ENCODE measurements at regions not wholly inside any gene's neighbourhood (a gene's known extent, or its start where the extent isn't known, plus 50 kb on each side); places are given as distances from the start of the nearest gene placed in this dataset.

DNA sequence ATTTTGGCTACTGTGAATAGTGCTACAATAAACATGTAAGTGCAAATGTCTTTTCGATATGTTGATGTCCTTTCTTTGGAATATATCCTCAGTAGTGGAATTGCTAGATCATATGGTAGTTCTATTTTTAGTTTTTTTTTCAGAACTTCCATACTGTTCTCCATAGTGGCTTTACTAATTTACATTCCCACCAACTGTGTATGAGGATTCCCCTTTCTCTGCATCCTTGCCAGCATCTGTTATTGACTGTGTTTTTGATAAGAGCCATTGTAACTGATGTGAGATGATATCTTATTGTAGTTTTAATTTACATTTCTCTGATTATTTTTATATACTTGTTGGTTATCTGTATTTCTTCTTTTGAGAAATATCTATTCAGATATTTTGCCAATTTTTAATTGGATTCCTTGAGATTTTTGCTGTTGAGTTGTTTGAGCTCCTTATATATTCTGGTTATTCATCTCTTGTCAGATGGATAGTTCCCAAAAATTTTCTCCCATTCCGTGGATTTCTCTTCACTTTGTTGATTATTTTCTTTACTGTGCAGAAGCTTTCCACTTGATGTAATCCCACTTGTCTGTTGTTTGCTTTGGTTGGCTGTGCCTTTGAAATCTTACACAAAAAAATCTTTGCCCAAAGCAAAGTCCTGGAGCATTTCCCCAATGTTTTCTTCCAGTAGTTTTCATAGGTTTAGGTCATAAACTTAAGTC is 532.3 kb downstream of the PID1 start:
- WGBS, 2 donors (ENCODE audit: extremely low coverage in 2 of 2, insufficient read length in 2 of 2, insufficient replicate concordance in 1 of 2), result no CpG with 5 or more reads among the region's 2 CpGs

DNA sequence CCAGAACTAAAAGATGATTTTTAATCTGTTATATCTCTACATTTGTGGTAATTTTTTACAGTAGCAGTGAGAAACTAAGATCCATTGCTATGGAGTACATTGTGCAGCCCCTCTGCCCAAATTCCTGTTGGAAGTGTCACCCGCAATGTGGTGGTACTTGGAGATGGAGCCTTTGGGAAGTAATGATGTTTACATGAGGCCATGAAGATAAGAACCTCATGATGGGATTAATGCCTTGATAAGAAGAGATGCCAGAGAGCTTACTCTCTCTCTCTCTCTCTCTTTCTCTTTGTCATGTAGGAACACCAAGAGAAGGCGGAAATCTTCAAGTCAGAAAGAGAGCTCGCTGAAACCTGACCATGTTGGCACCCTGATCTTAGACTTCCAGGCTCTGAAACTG is 535.4 kb downstream of the PID1 start:
- no peak overlapping the region for H2BK5ac ChIP-seq (ENCODE audit: low read length)
- H3K4me1 ChIP-seq (ENCODE audit: control insufficient read depth in 2 of 2, insufficient read depth in 1 of 2, low read depth in 1 of 2, low read length in 2 of 2), result no peaks in the 10 kb centered on the region
- no peak overlapping the region for H2BK15ac ChIP-seq (ENCODE audit: low read length)
- no peak for DNase-seq (ENCODE audit: low spot score)
- H3K23ac ChIP-seq (ENCODE audit: low read depth, low read length, poor library complexity), result no peak overlapping the region
- no peak overlapping the region for H2BK12ac ChIP-seq (ENCODE audit: low read length)
- no peak overlapping the region for H3K4me2 ChIP-seq (ENCODE audit: insufficient read depth, low read length, poor library complexity, severe bottlenecking)
- H4K91ac ChIP-seq (ENCODE audit: low read depth, low read length, poor library complexity), result no peak overlapping the region
- H3K14ac ChIP-seq (ENCODE audit: low read length), result no peak overlapping the region
- no peak overlapping the region for H3K4me3 ChIP-seq (ENCODE audit: low read length in 2 of 2)
- no peak overlapping the region for H3K18ac ChIP-seq (ENCODE audit: low read length)
- no peaks in the 10 kb centered on the region for H3K36me3 ChIP-seq (replicated peaks in 1 of 2; ENCODE audit: control insufficient read depth in 2 of 2, insufficient read depth in 2 of 2, low read length in 2 of 2)
- no peaks in the 10 kb centered on the region for H3K9me3 ChIP-seq (replicated peaks in 1 of 2; ENCODE audit: control insufficient read depth in 2 of 2, insufficient read depth in 1 of 2, low read depth in 1 of 2, low read length in 2 of 2)
- no peak overlapping the region for H2AK5ac ChIP-seq (ENCODE audit: low read depth, low read length)
- H3K9ac ChIP-seq (ENCODE audit: low read depth, low read length, poor library complexity), result no peak overlapping the region
- no peak overlapping the region for H2AFZ ChIP-seq (ENCODE audit: low read length)
- H4K8ac ChIP-seq (ENCODE audit: low read depth, low read length), result no peak overlapping the region
- no peak overlapping the region for H3K4ac ChIP-seq (ENCODE audit: low read length)
- no peaks in the 10 kb centered on the region for H3K27me3 ChIP-seq (ENCODE audit: control insufficient read depth in 3 of 3, insufficient read depth in 3 of 3, low read depth in 1 of 3, low read length in 3 of 3)
- WGBS, 2 donors (ENCODE audit: extremely low coverage in 2 of 2, insufficient read length in 2 of 2, insufficient replicate concordance in 1 of 2), result no CpG with 5 or more reads among the region's 3 CpGs
- H2BK120ac ChIP-seq (ENCODE audit: low read depth, low read length), result no peak overlapping the region
- H3K79me1 ChIP-seq (ENCODE audit: low read depth, low read length), result no peaks in the 10 kb centered on the region
- H3K27ac ChIP-seq (replicated peaks; ENCODE audit: low read length), result no peak overlapping the region

More for the DNA sequence above, 532.3 kb downstream of the PID1 start:
- no peak overlapping the region for H3K18ac ChIP-seq (ENCODE audit: low read length)
- no peak overlapping the region for H4K8ac ChIP-seq (ENCODE audit: low read depth, low read length)
- H2BK5ac ChIP-seq (ENCODE audit: low read length), result no peak overlapping the region
- no peaks in the 10 kb centered on the region for H3K27me3 ChIP-seq (ENCODE audit: control insufficient read depth in 3 of 3, insufficient read depth in 3 of 3, low read depth in 1 of 3, low read length in 3 of 3)
- H3K4me3 ChIP-seq (ENCODE audit: low read length in 2 of 2), result no peak overlapping the region
- no peak overlapping the region for H2BK15ac ChIP-seq (ENCODE audit: low read length)
- H3K4me2 ChIP-seq (ENCODE audit: insufficient read depth, low read length, poor library complexity, severe bottlenecking), result no peak overlapping the region
- no peak overlapping the region for H2AK5ac ChIP-seq (ENCODE audit: low read depth, low read length)
- H3K9ac ChIP-seq (ENCODE audit: low read depth, low read length, poor library complexity), result no peak overlapping the region
- H2AFZ ChIP-seq (ENCODE audit: low read length), result no peak overlapping the region
- H2BK120ac ChIP-seq (ENCODE audit: low read depth, low read length), result no peak overlapping the region
- no peaks in the 10 kb centered on the region for H3K4me1 ChIP-seq (ENCODE audit: control insufficient read depth in 2 of 2, insufficient read depth in 1 of 2, low read depth in 1 of 2, low read length in 2 of 2)
- H3K14ac ChIP-seq (ENCODE audit: low read length), result no peak overlapping the region
- H4K91ac ChIP-seq (ENCODE audit: low read depth, low read length, poor library complexity), result no peak overlapping the region
- no peaks in the 10 kb centered on the region for H3K9me3 ChIP-seq (replicated peaks in 1 of 2; ENCODE audit: control insufficient read depth in 2 of 2, insufficient read depth in 1 of 2, low read depth in 1 of 2, low read length in 2 of 2)
- no peak overlapping the region for H3K27ac ChIP-seq (replicated peaks; ENCODE audit: low read length)
- DNase-seq (ENCODE audit: low spot score), result no peak
- no peaks in the 10 kb centered on the region for H3K36me3 ChIP-seq (replicated peaks in 1 of 2; ENCODE audit: control insufficient read depth in 2 of 2, insufficient read depth in 2 of 2, low read length in 2 of 2)
- H3K23ac ChIP-seq (ENCODE audit: low read depth, low read length, poor library complexity), result no peak overlapping the region
- H3K79me1 ChIP-seq (ENCODE audit: low read depth, low read length), result no peaks in the 10 kb centered on the region
- H2BK12ac ChIP-seq (ENCODE audit: low read length), result no peak overlapping the region
- H3K4ac ChIP-seq (ENCODE audit: low read length), result no peak overlapping the region

DNA sequence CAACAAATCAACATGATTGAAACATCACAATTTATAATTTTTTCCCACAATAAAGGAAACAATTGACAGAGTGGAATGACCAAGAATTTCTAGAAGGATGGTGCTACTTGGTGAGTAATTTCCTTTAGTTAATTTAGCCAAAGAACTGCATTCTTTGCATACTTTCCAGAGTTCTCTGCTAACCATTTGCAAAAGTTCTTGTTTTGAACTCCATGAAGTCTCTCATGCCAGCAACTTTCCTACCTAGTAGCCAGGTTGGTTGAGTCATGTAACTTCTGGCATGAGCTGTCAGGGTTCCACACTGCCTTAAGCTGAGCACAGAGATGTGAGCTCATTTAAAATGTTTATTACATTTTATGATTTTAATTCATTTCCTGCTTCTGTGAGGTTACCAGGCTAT is 539.6 kb downstream of the PID1 start:
- Histone ChIP-seq H3K4me3 (ENCODE audit: low read length in 2 of 2) (no peak overlapping the region), H3K23ac (ENCODE audit: low read depth, low read length, poor library complexity) (no peak overlapping the region), H3K9ac (ENCODE audit: low read depth, low read length, poor library complexity) (no peak overlapping the region), H3K4me1 (ENCODE audit: control insufficient read depth in 2 of 2, insufficient read depth in 1 of 2, low read depth in 1 of 2, low read length in 2 of 2) (no peaks in the 10 kb centered on the region), H3K14ac (ENCODE audit: low read length) (no peak overlapping the region), H3K4ac (ENCODE audit: low read length) (no peak overlapping the region), H3K9me3 (replicated peaks in 1 of 2; ENCODE audit: control insufficient read depth in 2 of 2, insufficient read depth in 1 of 2, low read depth in 1 of 2, low read length in 2 of 2) (no peaks in the 10 kb centered on the region), H2AFZ (ENCODE audit: low read length) (no peak overlapping the region), H4K91ac (ENCODE audit: low read depth, low read length, poor library complexity) (no peak overlapping the region), H4K8ac (ENCODE audit: low read depth, low read length) (no peak overlapping the region), H3K4me2 (ENCODE audit: insufficient read depth, low read length, poor library complexity, severe bottlenecking) (no peak overlapping the region), H3K36me3 (replicated peaks in 1 of 2; ENCODE audit: control insufficient read depth in 2 of 2, insufficient read depth in 2 of 2, low read length in 2 of 2) (no peaks in the 10 kb centered on the region), H3K27ac (replicated peaks; ENCODE audit: low read length) (no peak overlapping the region), H3K27me3 (ENCODE audit: control insufficient read depth in 3 of 3, insufficient read depth in 3 of 3, low read depth in 1 of 3, low read length in 3 of 3) (no peaks in the 10 kb centered on the region), H2BK5ac (ENCODE audit: low read length) (no peak overlapping the region), H2BK15ac (ENCODE audit: low read length) (no peak overlapping the region), H3K79me1 (ENCODE audit: low read depth, low read length) (no peaks in the 10 kb centered on the region), H2BK12ac (ENCODE audit: low read length) (no peak overlapping the region), H3K18ac (ENCODE audit: low read length) (no peak overlapping the region), H2AK5ac (ENCODE audit: low read depth, low read length) (no peak overlapping the region), H2BK120ac (ENCODE audit: low read depth, low read length) (no peak overlapping the region)
- DNase-seq (ENCODE audit: low spot score), result no peak

DNA sequence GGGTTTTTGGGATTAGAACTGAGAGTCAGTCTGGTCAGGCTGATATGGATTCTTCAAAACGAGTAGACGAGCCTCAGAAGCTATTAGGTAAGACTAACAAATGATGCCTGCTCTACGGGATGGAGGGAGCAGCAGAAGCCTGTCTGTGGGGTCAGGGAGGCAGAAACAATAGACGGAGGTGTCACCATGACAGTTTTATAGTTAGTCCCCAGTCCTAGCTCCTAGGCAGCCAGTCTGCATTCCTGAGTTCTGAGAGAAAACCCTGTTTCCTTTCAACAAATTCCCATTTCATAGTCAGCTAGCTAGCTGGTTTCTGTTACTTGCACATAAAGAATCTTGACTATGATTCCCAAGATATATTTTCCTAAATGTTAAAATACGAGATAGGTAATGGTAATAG is 542.1 kb downstream of the PID1 start:
- Histone ChIP-seq H3K9me3 (replicated peaks in 1 of 2; ENCODE audit: control insufficient read depth in 2 of 2, insufficient read depth in 1 of 2, low read depth in 1 of 2, low read length in 2 of 2) (no peaks in the 10 kb centered on the region), H3K9ac (ENCODE audit: low read depth, low read length, poor library complexity) (no peak overlapping the region), H3K4me2 (ENCODE audit: insufficient read depth, low read length, poor library complexity, severe bottlenecking) (no peak overlapping the region), H3K18ac (ENCODE audit: low read length) (no peak overlapping the region), H3K4me3 (ENCODE audit: low read length in 2 of 2) (no peak overlapping the region), H2BK12ac (ENCODE audit: low read length) (no peak overlapping the region), H2BK15ac (ENCODE audit: low read length) (no peak overlapping the region), H3K79me1 (ENCODE audit: low read depth, low read length) (no peaks in the 10 kb centered on the region), H3K36me3 (replicated peaks in 1 of 2; ENCODE audit: control insufficient read depth in 2 of 2, insufficient read depth in 2 of 2, low read length in 2 of 2) (no peaks in the 10 kb centered on the region), H3K27ac (replicated peaks; ENCODE audit: low read length) (no peak overlapping the region), H3K27me3 (ENCODE audit: control insufficient read depth in 3 of 3, insufficient read depth in 3 of 3, low read depth in 1 of 3, low read length in 3 of 3) (no peaks in the 10 kb centered on the region), H3K23ac (ENCODE audit: low read depth, low read length, poor library complexity) (no peak overlapping the region), H4K8ac (ENCODE audit: low read depth, low read length) (no peak overlapping the region), H3K14ac (ENCODE audit: low read length) (no peak overlapping the region), H2BK120ac (ENCODE audit: low read depth, low read length) (no peak overlapping the region), H2BK5ac (ENCODE audit: low read length) (no peak overlapping the region), H2AK5ac (ENCODE audit: low read depth, low read length) (no peak overlapping the region), H2AFZ (ENCODE audit: low read length) (no peak overlapping the region), H3K4me1 (ENCODE audit: control insufficient read depth in 2 of 2, insufficient read depth in 1 of 2, low read depth in 1 of 2, low read length in 2 of 2) (no peaks in the 10 kb centered on the region), H4K91ac (ENCODE audit: low read depth, low read length, poor library complexity) (no peak overlapping the region), H3K4ac (ENCODE audit: low read length) (no peak overlapping the region)
- WGBS, 2 donors (ENCODE audit: extremely low coverage in 2 of 2, insufficient read length in 2 of 2, insufficient replicate concordance in 1 of 2), result no CpG with 5 or more reads among the region's 5 CpGs
- DNase-seq (ENCODE audit: low spot score), result no peak

Data from neuronal stem cell (in vitro differentiated cells).